ENCODE measurements at regions not wholly inside any gene's neighbourhood (a gene's known extent, or its start where the extent isn't known, plus 50 kb on each side); places are given as distances from the start of the nearest gene placed in this dataset.

DNA sequence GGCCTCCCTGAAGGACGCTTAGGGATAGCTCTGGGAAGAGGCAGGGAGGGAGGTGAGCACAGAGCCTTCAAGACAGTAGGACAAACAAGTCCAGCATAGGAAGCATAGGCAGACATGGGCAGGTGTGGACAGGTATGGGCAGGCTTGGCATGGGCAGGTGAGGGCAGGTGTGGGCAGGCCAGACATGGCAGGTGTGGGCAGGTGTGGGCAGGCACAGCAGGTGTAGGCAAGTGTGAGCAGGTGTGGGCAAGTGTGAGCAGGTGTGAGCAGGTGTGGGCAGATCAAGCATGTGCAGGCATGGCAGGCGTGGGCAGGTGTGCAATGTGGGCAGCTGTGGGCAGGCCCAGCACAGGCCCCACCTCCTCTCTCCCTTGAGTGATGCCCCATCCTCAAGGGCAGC lies 148.8 kb upstream of the ZMIZ1 start:
- DNase-seq = peak; percentile 36

DNA sequence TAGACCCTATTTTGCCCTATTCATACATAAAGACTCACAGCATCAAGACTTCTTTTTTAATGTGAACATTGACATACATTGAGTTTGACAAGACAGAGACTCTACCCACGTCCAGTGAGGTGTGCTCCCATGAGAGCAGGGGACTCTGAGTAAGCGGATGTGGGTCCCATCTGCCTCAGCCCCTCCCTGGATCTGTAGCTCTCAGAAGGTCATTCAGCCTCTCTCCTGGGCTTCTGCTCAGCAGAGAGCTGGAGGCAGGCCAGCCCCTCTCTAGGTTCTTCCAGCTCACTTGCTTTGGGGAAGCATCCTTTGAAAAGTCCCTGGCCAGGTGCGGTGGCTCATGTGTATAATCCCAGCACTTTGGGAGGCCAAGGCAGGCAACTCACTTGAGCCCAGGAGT lies 146.9 kb upstream of the ZMIZ1 start:
- DNase-seq = peak; percentile 67

DNA sequence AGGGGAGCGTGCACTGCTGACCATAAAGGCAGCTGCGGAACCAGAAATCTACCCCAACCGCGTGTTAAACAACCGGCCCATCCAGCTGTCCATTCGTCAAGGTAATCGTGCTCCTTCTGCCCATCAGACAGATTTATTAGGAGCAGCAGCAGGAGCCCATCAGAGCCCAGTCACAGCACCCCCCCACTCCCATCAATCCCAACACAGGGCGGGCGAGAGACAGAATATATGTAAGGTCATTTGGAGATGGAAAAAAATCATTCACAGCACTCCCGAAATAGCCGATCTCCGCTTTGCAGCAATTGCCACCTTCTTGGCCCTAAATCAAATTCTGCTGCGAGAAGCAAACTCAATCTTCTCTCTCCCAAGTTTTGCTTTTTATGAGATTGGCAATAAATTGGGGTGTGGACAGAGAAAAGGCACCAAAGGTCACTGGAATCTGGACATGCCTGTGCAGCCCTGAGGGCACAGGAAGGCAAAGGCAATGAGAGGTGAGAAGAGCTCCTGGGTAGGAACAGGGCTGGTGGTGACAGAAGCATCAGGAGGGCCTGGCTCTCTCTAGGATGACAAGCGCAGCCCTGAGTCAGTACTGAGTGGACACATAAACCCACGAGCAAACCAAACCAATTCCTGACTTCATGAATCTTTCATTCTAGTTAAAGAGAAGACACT lies 145.0 kb upstream of the ZMIZ1 start:
- no peak for DNase-seq

DNA sequence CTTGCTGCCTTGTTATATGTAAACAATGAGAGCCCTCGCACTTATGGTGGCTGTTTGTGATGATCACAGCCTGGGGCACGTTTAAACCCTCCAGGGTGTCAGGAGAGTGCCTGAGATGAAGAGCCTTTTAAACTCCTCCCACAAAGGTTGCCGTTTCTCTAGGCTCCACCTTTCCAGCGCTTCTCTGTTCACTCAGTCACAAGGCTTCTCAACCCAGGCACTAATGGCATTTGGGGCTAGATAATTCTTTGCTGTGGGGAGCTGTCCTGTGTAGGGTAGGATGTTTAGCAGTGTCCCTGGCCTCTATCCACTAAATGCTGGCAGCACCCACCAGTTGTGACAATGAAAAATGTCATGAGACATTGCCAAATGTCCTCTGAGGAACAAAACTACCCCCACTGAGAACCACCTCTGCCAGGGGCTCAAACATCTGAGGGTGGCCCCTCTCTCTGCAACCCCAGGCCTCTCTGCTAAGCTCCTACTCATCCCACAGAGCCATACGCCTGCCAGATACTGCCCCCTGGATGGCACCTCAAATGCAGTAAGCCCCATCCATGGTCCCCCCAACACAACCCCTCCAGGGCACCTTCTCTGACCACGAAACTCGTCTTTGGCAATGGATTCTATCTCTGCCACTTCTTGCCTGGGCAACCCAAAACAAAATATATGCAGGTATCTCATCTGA lies 144.3 kb upstream of the ZMIZ1 start:
- peak; percentile 6 for DNase-seq

DNA sequence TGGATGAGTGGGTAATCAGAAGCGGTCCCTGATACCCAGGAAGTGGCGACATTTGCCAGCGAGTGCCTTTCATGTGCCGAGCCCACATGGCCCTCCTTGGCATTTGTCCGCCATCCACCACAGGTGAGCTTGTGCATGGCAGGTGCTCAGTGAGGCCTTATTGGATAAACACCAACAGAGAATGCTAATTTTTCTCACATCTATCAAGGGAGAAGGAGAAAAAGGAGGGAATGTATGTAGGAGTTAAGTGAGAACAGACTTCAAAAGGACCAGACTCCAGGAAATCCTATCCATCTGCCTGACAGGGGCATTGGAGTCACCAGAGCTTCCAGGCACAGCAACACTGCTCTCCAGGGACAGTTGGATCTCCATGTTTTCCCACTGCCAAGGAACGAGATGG lies 143.5 kb upstream of the ZMIZ1 start:
- no peak for DNase-seq

DNA sequence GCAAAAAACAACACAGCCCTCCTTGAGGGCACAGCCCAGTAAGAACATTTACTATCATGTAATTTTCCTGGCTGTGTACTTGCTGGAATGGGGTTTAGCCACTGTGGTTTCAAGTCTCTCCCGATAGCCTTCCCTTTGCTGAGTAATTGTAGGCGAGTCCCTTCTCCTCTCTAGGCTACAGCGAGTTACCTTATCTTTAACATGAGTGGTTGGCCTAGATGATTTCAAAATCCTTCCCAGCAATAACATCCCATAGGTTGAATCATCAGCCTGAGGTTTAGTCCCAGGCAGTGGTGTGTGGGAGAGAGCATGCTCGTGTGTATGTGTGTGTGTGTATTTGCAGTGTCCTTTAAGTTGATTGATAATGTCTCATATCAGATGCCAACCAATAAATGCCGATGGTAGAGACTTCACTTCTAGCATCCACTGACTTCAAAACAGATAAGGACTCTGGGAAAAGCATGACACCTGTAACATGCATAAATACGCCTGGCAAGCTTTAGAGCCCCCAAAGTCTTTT lies 142.9 kb upstream of the ZMIZ1 start:
- no peak for DNase-seq

DNA sequence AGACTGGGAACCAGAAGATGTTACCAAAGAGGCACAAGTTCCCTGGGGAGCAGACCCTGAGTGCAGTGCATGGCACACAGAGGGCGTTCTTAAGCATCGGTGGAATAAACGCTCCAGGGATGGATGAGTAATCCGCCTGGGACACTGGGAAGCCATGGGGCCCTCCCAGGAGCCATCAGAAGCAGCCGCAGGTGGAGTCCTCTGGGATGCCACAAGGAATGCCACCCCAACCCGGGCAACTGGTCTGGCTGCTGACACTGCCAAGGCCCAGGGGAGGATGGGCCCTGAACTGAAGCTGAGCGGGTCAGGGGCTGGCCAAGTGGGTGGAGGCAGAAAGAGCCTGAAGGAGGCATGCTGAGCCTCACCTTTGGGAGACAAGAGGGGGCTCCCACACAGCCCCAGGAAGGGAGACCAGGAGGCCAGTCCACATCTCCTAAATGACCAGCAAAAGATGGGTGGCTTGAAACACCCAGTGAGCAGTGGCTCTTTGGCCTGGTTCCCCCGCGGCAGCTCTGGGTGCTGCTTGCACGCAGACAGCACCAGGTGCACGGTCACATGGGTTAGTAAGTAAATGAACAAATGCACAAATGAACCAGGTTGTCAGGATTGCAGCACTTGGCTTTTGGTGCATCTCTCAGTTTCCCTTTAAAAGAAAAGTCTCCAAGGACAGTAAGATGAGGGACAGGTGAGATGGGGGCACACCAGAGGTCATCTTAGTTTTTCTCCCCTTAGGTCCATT lies 141.3 kb upstream of the ZMIZ1 start:
- DNase-seq = no peak

DNA sequence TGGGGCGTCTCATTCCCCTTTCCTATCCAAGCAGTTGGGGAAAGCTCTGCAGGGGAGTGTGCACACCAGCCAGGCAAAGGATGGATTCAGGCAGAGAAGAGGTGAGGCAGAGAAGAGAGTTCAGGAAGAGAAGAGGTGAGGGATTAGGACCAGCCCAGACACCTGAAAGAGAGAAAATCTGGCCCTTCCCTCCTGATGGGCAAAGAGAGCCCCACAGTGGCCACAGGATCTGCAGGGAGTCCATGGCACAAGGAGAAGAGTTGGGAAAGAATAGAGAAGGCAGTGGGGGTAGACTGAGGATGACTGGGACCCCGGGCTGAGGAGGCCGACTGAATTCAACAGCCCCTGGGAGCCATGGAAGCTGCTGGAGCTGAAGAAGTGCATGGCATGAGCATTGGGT lies 140.4 kb upstream of the ZMIZ1 start:
- DNase-seq = no peak

DNA sequence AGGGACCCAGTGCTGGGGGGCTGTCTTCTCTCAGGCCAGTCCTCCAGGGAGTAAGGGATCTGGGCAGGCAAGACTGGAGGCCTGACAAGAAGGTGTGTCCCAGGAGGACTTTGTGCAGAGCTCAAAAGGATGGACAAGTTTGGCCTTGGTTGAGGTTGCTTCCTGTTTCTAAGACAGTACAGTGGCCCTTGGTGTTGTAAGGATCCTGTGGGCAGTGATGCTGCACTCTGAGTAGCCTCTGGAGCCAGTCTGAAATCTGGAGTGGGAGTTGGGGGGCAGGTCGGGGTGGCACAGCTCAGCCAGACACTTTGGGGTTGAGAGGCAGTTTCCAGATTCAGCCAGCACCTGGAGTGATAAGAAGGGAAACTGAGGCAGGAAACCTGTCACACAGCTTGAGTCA lies 139.2 kb upstream of the ZMIZ1 start:
- DNase-seq = no peak

DNA sequence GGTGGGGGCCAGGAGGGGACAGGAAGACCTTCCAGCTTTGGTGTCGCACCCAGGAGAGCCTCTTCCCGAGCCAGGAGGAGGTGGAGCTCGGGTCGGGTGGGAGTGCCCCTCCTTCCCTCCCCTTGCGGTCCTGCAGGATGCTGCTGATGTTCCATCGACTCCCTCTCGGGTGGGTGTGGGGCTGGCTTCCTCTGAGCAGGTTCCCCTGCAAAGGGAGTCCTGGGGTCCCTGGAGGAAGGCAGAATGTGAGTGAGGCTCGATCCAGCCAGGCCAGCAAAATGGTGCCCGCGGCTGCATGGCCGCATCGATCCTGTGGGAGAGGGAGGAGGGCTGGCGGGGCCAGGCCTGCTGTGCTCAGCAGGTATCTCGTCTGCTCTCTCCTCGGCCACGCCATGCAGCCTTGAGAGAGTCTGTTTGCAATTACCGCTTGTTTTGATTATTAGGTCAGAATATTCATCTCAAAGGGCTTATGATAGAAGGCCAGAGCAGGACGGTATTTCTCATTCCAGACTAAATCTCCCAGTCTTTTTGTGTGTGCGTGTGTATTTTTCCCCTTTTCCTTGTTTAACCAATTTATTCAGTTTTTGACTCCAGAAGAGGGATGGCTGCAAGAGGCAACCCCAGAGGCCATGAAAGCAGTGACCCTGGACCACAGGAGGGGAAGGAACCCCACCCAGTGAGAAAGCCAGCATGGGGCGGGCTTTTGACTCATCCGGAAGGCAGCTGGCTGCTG lies 137.3 kb upstream of the ZMIZ1 start:
- DNase-seq = peak; percentile 52

DNA sequence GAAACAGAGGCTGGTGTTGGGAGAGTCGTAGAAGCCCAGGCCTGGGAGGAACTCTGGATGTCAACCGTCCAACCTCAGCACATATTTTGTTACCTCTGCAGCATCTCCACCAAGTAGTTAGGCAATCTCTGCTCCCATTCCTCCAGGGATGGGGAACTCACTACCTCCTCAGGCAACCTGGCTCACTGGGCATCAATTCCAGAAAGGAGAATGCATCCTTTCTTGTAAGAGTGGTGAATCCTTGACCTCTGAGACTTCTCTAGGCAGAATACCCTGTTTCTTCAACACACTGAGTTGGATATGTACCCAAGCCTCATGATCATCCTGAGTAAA lies 136.7 kb upstream of the ZMIZ1 start:
- no peak for DNase-seq

DNA sequence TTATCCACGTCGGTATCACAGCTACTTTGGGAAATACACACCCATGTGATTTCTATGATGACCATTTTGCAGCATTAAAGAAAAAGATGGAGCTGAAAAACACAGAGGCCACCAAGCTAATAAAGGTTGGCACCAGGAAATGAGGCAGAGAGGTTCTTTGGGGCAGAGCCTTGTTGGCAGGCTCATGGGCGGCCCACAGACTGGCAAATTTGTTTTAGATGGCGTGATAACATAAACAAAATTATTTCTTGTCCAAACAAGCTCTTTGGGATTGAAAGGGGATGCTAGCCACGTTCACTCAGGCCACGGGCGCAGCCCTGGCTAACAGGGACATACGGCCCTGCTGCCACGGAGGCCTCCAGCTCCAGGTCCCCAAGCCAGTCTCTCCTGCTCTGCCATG lies 135.9 kb upstream of the ZMIZ1 start:
- no peak for DNase-seq

DNA sequence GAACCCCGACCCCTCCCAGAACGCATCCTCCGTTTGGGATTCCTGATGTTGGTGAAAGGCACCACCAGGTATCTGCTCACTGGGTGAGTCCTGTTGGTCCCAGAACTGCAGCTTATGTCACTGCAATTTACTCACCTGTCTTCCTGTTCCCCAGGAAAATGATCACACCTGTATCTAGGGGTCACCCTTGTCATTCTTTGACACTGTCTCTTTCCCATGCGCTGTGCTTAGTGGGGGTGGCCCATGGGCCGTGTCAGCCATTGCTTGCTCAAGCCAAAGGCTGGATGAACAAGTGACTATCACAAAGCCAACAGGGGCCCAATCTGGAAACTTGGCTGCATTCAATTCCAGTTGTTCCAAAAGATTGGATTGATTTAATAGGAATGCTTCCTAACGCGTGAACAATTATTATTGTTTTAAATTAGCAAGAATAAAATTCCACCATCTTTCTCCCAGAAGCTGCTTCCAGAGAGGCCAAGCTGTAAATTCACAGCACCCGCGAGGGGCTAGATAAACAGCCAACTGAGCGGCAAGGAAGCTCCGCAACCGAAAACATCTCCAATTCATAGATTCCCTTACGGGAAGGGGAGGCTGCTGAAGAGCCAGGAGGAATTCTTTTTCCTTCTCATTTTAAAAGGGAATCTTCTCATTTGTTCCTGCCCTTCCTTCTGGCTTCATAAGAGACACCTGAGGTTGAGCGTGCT lies 134.8 kb upstream of the ZMIZ1 start:
- no peak for DNase-seq

DNA sequence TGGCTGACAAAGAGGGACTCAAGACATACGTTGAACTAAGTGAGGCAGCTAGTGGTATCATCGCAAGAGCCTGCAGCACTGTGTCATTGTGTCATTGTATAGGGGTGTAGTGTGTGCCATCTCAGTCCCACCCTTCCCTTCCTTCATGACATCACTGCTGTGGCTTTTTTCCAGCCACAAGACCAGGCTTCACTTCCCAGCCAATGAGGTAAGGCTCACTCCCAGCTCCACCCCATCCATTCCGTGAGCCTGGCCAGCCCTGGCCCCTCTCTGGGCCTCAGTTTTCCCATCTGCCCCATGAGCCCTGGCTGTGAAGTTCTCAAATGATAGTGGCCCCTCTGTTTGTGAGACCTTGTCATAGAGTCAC lies 134.3 kb upstream of the ZMIZ1 start:
- DNase-seq = no peak

DNA sequence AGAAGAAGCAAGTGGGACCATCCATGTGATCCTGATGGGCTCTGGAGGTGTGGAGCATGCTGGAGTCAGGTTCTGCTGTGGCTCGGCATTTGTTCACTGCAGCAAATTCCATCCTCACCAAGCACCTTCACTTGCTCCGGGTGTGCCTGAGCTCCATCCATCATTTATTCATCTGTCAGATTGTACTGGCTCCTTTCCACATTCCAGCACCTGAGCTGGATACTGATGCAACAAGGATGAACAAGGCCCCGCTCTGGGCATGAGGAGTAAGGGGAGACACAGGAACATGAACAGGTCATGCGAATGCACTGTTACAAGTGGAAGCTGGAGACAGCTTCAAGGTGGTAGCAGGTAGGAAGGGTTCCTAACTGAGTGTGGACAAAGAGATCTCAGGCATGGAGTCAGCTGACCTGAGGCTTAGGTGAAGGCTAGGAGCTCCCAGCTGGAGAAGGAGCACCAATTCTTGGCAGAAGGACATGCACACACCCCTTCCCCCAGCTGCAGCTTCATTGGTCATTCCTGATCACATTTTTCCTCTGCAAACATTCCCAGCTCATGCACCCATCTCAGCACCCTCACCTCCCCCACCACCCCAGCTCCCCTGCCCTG lies 133.7 kb upstream of the ZMIZ1 start:
- DNase-seq = no peak

DNA sequence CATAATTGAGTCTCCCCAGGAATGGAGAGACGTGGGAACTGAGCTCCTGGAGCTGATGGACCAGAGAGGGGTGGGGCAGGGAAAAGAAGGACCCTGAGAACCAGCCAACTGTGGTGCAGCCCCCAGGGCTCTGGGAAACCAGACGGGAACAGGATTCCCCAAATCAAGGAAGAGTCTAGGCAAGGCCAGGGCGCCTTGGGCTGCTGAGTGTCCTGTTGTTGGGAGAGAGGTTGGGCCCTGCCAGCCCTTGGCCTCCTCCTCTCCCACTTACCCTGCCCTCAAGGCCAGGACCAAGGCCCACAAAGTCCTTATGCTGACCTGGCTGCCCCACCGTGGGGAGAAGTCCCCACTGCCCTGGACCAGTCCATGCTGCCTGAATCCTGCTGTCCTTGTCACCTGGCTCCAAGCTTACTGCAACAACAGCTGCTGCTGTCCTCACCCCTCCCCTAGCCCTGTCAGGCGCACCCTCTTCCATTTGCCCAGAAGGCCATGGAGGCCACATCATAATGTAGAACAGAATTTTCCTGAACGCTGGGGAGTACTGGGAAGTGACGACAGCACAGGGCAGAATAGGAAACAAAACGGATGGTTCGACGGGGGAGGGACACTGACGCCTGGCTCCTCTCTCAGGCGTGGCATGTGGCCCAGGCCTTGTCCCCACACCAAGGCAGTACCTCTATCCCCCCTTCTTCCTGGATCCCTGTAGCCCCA lies 132.9 kb upstream of the ZMIZ1 start:
- DNase-seq = no peak

DNA sequence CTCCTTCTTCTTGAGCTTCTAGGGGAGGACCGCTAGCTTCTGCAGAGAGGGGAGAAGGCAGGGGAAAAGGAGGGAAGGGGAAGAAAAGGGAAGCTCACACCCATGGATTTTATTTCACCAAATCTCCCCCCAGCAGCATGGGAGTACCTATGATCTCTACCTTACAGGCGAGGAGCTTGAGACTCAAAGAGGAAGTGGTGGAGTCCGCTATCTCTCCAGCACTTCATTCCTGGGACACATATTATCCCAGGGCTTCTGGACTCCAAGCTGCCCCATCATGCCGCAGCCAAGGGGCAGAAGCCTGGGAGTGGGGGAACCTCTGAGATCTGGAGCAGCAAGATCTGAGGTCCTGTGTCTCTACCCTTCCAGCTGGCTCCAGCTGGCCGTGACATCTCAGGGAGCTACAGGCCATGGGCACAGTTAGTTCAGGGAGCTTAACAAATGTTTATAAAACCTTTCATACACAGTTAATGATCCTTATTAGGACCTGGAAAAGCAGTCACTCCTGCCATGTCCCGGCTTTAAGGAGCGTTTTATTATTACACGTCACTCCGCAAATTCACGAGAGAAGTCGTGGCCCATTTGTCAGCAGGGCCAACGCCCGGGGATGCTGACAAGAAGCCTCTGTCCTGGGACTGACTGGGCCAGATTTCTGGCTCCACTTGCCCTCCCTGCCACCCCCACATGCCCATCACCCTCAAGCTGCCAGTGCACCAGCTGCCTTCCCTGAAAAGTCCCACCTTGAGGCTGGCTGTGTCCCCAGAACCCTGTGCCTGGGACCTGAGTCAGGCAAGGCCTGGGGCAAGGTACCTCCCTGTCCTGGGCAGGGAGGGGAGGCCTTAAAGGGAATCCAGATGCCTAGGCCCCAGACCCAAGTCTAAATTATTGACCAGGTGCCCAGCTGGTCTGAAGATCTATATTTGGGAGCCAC lies 132.1 kb upstream of the ZMIZ1 start:
- peak; percentile 39 for DNase-seq

DNA sequence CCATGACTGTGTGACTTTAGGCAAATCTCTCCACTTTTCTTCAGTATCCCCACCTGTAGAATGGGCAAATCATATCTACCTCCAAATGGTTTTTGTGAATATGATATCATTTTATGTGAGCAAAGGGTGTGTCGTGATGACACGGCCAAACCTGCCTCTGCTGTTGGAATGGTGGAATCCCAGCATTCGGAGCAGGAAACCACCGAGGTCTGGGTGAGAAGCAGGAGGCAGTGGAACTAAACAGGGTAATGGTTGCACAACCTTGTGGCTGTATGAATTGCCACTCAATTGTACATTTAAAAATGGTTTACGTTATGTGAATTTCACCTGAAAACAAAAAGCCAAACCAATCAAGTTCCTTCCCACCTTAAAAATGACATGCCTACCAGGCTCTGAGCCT lies 131.4 kb upstream of the ZMIZ1 start:
- DNase-seq = no peak

DNA sequence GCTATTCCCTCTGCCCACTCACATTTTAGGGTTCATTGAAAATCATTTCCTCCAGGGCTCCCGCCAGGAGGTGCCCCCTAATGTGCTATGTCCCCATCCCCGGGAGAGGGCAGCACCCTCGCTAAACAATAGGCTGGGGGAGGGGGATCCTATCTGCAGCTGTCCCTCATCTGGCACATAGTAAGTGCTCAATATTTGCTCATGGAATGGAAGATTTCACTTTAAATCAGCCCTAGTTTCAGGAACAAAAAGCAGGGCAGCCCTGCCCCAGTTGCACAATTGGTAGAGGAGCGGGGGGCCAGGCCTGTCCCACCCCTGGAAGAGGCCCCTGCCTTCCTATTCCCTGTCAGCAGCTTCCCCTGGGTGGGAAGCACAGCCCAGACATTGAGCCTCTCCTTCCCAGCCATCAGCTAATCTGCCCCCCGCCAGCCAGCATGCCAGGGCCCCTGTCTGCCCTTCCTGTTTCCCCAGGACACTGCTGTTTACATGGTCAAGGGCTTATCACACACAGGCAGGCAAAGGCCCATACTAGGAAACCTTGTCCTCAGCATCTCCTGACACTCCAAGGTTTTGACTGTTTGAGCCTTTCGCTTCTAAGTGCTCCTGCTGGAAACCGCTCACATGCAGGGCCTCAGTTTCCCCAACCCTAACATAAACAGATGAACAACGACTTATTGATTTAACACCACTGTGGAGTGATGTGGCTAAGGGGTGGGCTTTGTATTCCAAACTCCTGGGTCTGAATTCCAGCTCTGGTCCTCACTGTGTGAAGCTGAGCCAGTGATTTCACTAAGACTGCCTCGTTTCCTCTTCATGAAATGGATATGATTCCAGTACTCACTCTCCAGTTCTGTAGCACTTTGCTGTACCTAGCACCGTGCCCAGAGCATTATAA lies 130.7 kb upstream of the ZMIZ1 start:
- no peak for DNase-seq
